ENCODE measurements at regions not wholly inside any gene's neighbourhood (a gene's known extent, or its start where the extent isn't known, plus 50 kb on each side); places are given as distances from the start of the nearest gene placed in this dataset.

GRCh38 chr6:115055579-115055978, 712.8 kb upstream of the HS3ST5 start (continued):
- TF ChIP-seq, protein P1, sequence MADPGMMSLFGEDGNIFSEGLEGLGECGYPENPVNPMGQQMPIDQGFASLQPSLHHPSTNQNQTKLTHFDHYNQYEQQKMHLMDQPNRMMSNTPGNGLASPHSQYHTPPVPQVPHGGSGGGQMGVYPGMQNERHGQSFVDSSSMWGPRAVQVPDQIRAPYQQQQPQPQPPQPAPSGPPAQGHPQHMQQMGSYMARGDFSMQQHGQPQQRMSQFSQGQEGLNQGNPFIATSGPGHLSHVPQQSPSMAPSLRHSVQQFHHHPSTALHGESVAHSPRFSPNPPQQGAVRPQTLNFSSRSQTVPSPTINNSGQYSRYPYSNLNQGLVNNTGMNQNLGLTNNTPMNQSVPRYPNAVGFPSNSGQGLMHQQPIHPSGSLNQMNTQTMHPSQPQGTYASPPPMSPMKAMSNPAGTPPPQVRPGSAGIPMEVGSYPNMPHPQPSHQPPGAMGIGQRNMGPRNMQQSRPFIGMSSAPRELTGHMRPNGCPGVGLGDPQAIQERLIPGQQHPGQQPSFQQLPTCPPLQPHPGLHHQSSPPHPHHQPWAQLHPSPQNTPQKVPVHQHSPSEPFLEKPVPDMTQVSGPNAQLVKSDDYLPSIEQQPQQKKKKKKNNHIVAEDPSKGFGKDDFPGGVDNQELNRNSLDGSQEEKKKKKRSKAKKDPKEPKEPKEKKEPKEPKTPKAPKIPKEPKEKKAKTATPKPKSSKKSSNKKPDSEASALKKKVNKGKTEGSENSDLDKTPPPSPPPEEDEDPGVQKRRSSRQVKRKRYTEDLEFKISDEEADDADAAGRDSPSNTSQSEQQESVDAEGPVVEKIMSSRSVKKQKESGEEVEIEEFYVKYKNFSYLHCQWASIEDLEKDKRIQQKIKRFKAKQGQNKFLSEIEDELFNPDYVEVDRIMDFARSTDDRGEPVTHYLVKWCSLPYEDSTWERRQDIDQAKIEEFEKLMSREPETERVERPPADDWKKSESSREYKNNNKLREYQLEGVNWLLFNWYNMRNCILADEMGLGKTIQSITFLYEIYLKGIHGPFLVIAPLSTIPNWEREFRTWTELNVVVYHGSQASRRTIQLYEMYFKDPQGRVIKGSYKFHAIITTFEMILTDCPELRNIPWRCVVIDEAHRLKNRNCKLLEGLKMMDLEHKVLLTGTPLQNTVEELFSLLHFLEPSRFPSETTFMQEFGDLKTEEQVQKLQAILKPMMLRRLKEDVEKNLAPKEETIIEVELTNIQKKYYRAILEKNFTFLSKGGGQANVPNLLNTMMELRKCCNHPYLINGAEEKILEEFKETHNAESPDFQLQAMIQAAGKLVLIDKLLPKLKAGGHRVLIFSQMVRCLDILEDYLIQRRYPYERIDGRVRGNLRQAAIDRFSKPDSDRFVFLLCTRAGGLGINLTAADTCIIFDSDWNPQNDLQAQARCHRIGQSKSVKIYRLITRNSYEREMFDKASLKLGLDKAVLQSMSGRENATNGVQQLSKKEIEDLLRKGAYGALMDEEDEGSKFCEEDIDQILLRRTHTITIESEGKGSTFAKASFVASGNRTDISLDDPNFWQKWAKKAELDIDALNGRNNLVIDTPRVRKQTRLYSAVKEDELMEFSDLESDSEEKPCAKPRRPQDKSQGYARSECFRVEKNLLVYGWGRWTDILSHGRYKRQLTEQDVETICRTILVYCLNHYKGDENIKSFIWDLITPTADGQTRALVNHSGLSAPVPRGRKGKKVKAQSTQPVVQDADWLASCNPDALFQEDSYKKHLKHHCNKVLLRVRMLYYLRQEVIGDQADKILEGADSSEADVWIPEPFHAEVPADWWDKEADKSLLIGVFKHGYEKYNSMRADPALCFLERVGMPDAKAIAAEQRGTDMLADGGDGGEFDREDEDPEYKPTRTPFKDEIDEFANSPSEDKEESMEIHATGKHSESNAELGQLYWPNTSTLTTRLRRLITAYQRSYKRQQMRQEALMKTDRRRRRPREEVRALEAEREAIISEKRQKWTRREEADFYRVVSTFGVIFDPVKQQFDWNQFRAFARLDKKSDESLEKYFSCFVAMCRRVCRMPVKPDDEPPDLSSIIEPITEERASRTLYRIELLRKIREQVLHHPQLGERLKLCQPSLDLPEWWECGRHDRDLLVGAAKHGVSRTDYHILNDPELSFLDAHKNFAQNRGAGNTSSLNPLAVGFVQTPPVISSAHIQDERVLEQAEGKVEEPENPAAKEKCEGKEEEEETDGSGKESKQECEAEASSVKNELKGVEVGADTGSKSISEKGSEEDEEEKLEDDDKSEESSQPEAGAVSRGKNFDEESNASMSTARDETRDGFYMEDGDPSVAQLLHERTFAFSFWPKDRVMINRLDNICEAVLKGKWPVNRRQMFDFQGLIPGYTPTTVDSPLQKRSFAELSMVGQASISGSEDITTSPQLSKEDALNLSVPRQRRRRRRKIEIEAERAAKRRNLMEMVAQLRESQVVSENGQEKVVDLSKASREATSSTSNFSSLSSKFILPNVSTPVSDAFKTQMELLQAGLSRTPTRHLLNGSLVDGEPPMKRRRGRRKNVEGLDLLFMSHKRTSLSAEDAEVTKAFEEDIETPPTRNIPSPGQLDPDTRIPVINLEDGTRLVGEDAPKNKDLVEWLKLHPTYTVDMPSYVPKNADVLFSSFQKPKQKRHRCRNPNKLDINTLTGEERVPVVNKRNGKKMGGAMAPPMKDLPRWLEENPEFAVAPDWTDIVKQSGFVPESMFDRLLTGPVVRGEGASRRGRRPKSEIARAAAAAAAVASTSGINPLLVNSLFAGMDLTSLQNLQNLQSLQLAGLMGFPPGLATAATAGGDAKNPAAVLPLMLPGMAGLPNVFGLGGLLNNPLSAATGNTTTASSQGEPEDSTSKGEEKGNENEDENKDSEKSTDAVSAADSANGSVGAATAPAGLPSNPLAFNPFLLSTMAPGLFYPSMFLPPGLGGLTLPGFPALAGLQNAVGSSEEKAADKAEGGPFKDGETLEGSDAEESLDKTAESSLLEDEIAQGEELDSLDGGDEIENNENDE (IDR thresholded peaks at IDR 0.05; ENCODE audit: insufficient replicate concordance, low read length): no peak
- TF ChIP-seq SAP30 (IDR thresholded peaks at IDR 0.05; ENCODE audit: insufficient read depth, insufficient replicate concordance, low read length) (no peak), SP2 (IDR thresholded peaks at IDR 0.05; ENCODE audit: low read length) (no peak), CHD1 (IDR thresholded peaks at IDR 0.05; ENCODE audit: low read depth, low read length) (no peak), TEAD4 (IDR thresholded peaks at IDR 0.05; ENCODE audit: low read depth, low read length) (no peak), GABPA (IDR thresholded peaks at IDR 0.05; ENCODE audit: borderline replicate concordance, insufficient read depth, low read length) (no peak), CBX8 (IDR thresholded peaks at IDR 0.05; ENCODE audit: borderline replicate concordance, low read depth, low read length) (no peak), RAD21 (IDR thresholded peaks at IDR 0.05 in 1 of 2, conservative IDR thresholded peaks at IDR 0.05 in 1 of 2; ENCODE audit: low read depth in 2 of 2, low read length in 2 of 2) (no peak), JUND (IDR thresholded peaks at IDR 0.05; ENCODE audit: low read length) (no peak)
- TF ChIP-seq, protein P2, sequence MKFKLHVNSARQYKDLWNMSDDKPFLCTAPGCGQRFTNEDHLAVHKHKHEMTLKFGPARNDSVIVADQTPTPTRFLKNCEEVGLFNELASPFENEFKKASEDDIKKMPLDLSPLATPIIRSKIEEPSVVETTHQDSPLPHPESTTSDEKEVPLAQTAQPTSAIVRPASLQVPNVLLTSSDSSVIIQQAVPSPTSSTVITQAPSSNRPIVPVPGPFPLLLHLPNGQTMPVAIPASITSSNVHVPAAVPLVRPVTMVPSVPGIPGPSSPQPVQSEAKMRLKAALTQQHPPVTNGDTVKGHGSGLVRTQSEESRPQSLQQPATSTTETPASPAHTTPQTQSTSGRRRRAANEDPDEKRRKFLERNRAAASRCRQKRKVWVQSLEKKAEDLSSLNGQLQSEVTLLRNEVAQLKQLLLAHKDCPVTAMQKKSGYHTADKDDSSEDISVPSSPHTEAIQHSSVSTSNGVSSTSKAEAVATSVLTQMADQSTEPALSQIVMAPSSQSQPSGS (IDR thresholded peaks at IDR 0.05; ENCODE audit: low read length): no peak
